HG03521 (cell line): ENCODE measurements at regions not wholly inside any gene's neighbourhood (a gene's known extent, or its start where the extent isn't known, plus 50 kb on each side); places are given as distances from the start of the nearest gene placed in this dataset.

ENCODE experiments used
- ATAC-seq: cut with Tn5 transposase; IDR thresholded peaks from one replicate; pipeline ENCODE4 v1.9.1; 2021; ENCODE audit warnings: mild to moderate bottlenecking, moderate library complexity; ENCODE audit not compliant: unreplicated experiment

DNA sequence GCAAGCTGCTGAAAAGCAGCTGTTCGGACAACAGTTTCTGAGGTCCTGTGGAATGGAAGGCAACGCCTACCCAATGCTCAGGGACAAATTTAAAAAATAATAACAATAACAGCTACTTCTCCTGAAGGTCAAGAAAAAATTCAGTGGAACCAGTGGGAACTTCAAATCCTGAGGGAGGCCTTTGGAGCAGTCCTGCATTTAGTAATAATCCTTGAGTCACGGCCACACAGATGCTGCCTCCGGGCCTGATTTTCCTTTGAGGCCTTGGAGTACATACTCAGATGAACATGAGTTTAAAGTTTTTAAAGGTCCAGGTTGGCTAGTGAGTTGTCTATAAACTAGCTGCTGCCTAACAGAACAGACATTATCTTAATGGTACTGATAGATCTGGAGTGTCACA is 268.0 kb downstream of the MSRB3 start:
- ATAC-seq: no peak

DNA sequence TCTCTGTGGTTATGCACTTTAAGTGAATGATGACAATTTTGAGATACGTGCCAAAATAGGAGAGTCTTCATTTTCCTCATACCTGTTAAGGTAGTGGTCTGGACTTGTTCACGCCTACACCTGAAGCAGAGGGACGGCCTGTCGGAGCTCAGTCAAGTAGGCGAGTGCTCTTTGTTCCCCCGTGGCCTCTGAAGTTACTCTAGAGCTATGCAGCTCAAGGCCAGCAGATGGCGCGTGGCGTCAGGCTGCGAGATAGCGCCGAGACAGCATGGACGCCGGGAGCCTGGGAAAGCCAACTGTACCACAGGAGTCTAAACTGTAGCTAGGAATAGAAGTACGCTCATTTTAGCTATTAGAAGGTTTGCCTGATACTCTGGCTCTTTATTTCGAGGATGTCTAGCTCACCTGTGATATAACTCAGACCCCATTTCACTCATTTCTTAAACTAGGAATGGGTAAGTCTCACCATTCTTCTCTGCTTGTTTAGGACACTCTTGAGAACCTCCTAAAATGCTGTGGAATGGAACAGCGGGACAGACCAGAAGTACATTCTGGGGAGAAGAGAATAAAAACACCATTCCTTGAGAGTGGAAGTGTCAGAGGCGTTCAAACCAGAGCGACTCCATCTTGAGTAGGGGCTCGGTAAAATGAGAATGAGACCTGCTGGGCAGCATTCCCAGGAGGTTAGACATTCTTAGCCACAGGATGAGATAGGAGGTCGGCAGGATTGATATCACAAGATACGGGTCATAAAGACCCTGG is 267.4 kb upstream of the HMGA2 start:
- ATAC-seq: peak; percentile 97

DNA sequence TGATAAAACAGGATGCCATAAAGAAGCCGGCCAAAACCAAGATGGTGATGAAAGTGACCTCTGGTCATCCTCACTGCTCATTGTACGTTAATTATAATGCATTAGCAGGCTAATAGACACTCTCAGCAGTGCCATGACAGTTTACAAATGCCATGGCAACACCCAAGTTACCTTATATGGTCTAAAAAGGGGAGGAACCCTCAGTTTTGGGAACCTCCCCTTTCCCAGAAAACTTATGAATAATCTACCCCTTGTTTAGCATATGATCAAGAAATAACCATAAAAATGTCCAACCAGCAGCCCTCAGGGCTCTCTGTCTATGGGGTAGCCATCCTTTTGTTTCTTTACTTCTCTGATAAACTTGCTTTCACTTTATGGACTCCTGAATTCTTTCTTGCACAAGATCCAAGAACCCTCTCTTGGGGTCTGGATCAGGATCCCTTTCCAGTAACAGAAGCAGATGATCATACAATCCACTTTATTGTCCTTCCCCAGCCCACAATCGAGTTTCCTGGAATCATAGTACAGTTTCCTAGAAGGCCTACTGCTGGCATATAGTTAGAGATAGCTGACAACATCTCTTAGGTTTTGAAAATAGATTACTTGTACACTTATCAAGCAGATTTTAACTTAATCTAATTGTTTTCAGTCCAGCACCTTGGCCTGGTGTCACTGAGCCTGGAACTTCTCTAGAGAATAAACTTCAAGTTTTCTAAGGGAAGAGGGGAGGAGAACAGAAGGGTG is 266.7 kb upstream of the HMGA2 start:
- no peak for ATAC-seq

DNA sequence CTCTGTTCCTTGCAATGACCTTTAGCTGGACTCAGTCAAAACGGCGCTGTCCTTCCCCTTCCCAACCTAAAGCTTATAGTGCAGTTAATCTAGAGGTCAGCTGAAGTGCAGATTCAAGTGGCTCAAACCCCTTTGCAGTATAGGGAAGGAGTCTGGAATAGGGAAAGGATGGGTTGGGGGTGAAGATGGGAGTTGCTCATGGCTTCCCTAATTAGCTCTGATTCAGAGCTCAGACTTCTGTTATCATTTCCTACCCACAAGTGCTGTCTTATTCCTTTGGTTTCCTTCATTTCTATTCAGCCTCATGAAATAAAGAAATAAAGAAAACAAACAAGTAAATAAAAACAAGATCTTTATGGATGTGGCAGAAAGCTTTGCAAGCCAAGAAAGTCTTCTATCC is 264.0 kb upstream of the HMGA2 start:
- ATAC-seq: no peak

DNA sequence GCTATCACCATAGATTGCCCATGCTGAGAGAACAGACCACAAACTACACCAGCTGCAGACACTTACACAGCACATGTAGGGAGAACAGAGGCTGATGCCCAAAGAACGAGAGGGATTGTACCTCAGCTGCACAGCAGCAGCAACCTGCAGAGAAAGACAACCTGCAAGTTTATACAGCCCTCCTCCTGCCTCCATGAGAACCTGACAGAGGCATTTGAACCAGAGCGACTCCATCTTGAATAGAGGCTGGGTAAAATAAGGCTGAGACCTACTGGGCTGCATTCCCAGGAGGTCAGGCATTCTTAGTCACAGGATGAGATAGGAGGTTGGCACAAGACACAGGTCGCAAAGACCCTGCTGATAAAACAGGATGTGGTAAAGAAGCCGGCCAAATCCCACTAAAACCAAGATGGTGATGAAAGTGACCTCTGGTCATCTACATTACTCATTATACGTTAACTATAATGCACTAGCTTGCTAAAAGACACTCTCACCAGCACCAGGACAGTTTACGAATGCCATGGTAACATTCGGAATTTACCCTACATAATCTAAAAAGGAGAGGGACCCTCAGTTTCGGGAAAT is 262.4 kb upstream of the HMGA2 start:
- no peak for ATAC-seq

DNA sequence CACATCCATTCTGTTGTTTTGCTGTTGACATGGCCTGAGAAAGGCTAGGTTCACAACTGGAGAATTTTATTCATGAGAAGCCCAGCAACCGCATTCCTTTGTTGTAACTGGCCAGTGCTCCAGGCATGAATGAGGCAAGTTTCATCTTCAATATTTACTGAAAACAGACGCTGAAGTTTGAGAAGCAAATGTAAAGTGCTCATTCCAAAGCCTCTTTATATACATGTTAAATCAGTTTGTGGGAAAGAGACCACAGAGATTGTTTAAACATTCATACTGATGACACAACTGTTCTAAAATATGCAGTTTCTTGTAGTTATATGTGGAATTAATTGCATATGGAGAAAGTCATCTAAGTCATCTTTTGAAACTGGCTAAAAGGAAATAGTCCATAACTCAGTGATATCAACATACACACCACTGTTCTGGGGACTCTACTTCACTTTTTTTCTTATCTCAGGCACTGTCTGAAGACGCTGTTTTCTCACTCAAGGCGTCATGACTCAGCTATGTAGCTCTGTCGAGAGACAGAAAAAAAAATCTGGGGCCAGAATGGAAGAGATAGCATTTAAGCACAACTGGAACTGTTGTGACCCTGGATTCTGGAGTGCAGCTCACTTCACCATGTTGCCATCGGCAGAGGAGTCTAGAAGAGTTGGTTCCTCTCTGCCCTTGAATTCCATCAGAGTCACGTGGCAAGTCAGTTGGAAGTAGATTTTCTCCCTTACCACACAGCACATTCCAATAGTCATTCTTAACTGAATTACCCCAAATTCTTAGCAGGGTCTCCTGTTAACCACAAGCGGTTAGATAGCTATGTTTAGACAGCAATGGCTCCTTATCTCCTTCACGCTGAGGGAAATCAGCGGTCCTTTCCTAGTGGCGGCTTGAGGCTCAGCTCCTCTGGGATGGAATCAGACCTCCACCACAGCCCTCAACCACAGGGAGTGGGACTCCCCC is 258.4 kb upstream of the HMGA2 start:
- no peak for ATAC-seq

DNA sequence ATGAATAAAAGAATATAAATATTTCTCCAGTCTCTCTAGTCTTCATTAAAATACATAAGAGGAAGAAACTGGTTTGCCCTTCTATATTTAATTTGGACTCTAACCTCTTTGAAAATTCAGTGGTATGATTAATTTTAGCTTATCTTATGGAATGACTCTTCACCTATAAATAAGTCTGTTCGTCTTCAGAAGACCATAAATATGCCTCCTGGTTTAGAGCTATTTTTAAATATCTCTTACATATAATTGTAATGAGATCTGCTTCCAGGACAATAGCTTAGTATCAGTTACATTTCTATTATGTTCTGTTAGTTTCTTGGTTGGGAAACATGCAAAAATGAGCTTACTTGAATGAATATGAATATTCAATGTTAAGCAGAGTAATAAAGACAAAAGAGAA is 257.5 kb upstream of the HMGA2 start:
- no peak for ATAC-seq

DNA sequence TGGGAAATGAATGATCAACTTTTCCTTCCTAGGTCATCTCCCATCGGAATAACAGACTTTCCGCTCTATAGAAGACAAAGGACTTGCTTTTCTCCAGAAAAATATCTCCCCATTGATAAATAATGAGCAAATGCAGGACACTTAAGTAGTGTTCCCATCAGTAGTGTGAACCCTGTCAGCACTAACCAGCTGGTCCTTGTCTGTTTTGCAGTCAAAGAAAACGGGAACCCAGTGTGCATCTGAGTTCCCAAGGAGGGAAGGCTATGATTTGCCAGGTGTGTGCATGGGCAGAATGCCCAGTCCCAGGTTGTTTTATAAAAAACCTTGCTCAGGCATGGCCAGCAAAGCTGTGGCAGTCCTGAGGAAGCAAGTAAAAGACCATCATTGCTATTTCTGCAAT is 256.5 kb upstream of the HMGA2 start:
- no peak for ATAC-seq

DNA sequence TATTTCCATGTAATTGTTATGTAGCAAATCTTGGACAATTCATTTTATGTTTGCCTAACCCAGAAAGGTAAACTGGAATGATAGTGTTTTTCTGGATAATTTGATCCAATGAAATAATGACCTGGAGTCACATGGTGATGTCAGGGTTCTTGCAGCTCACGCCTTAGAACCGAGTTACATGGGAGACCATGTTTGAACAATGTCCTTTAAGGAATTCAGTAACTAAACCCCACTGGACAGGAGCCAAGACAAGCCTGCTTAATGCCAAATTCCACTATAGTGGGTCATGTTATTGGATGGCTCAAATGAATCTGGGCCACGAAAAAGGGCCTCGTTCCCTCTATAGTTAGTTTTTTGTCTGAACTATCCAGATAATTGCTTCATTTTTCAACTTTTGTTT is 255.8 kb upstream of the HMGA2 start:
- no peak for ATAC-seq

DNA sequence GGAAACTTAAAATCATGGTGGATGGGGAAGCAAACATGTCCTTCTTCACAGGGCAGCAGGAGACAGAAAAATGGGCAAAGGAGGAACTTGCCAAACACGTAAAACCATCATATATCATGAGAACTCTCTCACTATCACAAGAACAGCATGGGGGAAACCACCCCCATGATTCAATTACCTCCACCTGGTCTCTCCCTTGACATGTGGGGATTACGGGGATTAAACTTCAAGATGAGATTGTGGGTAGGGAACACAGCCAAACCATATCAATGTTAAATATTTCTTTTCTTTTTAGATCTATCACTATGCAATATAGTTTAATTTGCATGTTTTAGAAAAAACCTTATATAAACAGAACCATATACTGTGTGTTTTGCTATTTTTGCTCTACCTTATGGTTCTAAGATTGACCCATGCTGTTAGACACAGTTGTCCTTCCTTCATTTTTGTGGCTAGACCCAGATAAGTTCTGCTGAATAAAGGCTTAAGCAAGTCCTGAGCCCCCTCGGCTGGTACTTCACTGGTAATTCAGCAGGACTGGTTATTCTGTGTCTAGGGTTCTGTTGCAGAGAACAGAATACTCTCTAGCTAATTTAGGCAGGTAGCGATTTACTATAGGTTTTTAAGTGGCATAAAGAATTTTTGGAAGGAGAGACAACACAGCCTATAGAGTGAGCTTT is 253.7 kb upstream of the HMGA2 start:
- no peak for ATAC-seq

DNA sequence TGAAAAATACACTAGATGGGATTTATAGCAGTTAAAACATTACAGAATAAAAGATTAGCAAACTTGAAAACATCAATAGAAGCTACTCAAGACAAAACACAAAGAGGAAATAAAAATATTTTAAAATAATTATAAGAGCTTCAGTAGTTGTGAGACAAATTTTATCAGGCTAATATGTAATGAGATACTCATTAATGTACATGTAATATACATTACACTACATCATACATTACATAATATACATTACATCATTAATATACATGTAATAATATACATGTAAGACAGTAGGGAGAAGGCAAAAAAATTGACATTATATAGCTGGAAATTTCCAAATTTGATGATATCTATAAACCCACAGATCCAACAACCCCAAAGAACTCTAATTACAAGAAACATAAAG is 249.4 kb upstream of the HMGA2 start:
- ATAC-seq: no peak

DNA sequence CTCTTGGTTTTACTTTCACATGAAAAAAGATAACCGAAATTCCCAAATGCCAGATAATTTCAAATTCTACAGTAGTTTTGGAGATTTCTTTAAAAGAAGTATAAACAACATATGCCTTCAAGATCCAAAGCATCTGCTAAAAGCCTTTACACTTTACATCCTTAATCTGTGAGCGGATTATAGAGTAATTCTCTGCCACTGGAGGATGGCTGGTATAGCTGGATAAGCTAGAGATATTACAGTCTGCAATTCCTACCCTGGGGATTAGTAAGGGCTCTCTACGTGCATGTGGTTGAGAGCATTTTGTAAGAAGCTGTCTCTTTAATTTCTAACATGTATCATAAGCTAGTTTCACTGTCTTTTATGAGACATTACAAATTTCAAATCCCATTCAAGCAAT is 240.3 kb upstream of the HMGA2 start:
- ATAC-seq: no peak

DNA sequence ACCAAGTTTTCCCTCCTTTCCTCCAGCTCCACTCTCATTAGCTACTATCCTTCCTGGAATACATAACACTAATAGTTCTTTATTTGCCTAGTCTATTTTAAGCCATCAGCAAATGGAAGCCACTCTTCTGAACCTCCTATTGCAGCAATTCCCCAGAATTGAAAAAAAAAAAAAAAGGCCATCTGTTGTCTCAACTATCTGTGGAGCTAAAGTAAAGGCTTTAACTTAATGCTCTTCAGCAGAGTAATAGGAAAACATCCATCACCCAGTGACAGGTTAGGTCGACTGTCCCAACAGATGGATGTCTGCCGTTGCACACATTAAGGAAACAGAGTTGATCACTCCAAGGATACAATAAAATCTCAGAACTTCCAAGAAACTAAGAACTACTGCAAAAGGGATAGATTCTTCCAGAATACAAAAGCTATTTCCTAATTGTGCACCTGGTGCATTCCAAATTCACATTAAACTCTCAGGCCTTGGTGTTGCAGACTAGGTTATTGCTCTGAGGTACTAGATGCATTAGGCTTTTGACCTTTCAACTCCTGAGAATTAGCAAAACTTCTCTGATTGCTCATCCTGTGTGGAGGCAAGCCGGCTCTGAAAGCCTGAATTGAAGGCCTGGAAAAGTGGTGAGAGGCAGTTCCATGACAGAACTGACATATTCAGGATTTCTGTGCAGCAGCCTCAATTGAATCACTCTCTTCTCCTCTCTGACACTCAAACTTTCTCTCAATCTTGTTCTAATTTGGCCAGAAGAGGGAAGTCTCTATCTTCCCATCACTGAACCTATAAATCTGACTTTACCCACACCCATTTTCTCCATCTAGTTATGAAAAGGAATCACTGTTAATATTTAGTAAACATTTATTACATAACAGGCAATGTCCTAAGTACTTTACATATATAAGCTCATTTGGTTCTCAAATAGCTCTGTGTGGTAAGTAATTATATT is 238.4 kb upstream of the HMGA2 start:
- ATAC-seq: no peak

DNA sequence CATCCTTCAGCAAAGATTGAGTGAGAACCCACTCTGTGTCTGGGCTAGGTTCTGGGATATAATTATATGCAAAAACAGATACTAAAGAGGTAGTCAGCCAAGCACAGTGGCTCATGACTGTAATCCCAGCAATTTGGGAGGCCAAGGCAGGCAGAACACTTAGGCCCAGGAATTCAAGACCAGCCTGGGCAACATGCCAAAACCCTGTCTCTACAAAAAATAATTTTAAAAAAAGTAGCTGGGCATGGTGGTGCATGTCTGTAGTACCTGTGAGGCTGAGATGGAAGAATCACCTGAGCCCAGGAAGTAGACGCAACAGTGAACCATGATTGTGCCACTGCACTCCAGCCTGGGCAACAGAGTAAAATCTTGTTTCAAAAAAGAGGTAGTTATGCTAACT is 237.5 kb upstream of the HMGA2 start:
- no peak for ATAC-seq

DNA sequence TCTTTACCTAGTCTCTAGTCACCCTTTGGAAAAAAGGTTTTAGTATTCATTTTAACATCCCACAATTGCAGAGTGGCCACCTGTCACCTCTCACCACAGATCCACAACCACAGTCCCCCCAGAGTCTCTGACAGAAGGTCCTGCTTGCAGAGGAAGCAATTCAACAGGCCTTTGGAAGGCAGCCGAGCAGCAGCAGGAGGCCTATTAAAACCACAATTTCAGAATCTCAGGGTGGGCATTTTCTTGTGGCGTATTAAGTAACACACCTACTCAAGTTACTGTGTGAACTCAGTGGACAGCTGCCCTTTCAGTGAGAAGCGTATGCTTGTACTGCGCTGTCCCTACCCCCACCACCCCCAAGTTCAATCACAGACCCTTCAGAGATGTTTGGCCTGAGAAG is 234.0 kb upstream of the HMGA2 start:
- ATAC-seq: no peak

DNA sequence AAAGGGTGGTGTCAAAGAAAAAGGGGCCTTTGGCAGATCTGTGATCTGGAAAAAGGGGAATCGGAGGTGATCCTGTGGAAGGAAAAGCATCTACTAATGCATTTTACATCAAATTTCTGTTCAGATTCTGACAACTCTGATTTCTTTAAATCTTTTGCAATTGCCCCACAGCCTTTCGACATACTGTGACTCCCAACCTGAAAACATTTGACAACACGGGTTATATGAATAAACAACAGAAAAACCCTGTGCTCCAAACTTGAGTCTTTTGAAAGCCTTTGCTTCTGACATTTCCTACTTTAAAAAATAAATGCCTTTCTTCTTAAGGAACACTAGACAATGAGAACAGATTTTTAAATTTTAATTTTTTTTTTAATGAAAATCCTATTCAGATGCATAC is 231.9 kb upstream of the HMGA2 start:
- ATAC-seq: no peak

DNA sequence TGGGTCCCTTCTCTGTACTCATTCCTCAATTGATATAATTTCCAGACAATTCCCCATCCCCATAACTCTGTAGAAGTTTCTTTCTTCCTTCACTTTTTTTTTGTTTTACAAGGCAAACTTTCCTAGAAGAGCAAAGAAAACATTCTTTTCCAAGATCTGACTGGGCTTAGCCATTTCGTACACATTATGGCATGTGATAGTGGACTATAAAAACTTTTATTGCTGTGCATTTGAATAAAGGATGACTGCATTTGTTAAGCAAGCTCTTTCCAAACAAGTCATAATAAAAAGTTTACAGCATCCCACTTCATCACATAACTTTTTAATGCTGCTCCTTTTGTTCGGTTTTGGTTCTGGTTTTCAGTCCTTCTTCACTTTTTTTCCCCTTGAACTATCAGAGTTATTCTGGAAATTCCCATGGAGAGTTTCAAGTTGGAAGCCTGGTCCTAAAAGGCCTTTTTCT is 231.0 kb upstream of the HMGA2 start:
- no peak for ATAC-seq

DNA sequence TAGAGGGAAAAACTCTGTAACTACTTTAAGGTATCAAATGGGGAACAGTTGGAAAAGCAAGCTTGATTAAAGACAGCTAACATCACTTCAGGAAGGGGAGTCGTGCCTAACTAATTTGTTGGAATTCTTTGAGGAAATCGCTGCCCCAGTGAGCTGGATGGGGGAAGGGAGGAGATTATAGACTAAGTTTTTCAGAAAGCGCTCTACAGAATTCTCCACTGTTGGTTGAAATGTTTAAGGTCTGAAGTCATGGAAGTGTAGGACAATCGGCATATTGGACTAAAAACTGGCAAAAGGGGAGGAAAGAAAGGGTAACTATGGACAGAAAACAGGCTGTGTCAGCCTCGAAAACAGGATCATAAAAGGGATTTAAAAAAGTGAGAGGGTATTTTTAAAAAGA is 229.9 kb upstream of the HMGA2 start:
- no peak for ATAC-seq

DNA sequence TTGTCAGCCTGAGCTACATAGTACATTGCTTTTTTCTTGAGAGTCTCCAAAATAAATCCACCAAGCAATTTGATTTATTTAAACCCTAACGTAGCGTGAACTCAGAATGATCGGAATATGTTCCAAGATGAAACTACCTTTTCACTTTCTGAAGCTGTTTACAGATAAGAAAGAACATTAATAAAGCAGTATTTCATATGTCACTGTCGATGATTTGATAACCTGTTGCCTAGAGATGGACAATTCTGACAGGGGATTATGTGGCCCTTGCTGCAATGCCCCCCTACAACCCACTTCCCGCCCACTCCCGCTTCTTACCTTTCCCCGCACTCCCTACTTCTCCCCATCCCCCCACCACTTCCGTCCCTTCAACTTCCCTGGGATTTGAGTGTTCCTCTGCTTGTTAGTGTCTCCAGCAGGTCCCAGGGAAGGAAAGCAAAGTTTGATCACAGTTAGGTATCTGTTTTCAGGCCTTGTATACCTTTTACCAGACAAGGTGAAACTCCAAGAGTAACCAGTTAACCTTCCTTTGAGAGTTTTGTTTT is 229.2 kb upstream of the HMGA2 start:
- ATAC-seq: no peak
